Upper lobe of right lung (tissue), 1 donor: ENCODE measurements at regions not wholly inside any gene's neighbourhood (a gene's known extent, or its start where the extent isn't known, plus 50 kb on each side); places are given as distances from the start of the nearest gene placed in this dataset.

Experiments
- ATAC-seq: fragments of 200-7000 bp; cut with Tn5 transposase; one replicate; pipeline ENCODE4 v1.9.1; 2020; ENCODE audit warnings: mild to moderate bottlenecking, moderate library complexity
- DNase-seq: peaks from one replicate; pipeline ENCODE4 v3.0.0-alpha.2; 2020
- H3K27ac ChIP-seq: fragments of 200-600 bp; one replicate; pipeline ENCODE4 v1.8.0; 2022
- H3K27me3 ChIP-seq: fragments of 200-600 bp; one replicate; pipeline ENCODE4 v1.8.0; 2022; ENCODE audit warnings: mild to moderate bottlenecking
- H3K36me3 ChIP-seq: fragments of 200-600 bp; one replicate; pipeline ENCODE4 v1.8.0; 2022
- H3K4me1 ChIP-seq: fragments of 200-600 bp; one replicate; pipeline ENCODE4 v1.8.0; 2022
- H3K4me3 ChIP-seq: fragments of 200-600 bp; one replicate; pipeline ENCODE4 v1.8.0; 2022; ENCODE audit warnings: mild to moderate bottlenecking
- H3K9me3 ChIP-seq: fragments of 200-600 bp; one replicate; pipeline ENCODE4 v1.8.0; 2022
- intact Hi-C: fragments of 100-400 bp; cut with DNase I; formaldehyde crosslinking; loops from one replicate; pipeline ENCODE4 v1.11.0; 2022
- TF ChIP-seq, protein P1 (sequence below): fragments of 200-600 bp; IDR thresholded peaks from one replicate; pipeline ENCODE4 v1.8.0; 2022; ENCODE audit warnings: antibody characterized with exemption
- donor health status: DM: no; HTN: yes; CAD: no; lungs with severe emphysema.

DNA sequence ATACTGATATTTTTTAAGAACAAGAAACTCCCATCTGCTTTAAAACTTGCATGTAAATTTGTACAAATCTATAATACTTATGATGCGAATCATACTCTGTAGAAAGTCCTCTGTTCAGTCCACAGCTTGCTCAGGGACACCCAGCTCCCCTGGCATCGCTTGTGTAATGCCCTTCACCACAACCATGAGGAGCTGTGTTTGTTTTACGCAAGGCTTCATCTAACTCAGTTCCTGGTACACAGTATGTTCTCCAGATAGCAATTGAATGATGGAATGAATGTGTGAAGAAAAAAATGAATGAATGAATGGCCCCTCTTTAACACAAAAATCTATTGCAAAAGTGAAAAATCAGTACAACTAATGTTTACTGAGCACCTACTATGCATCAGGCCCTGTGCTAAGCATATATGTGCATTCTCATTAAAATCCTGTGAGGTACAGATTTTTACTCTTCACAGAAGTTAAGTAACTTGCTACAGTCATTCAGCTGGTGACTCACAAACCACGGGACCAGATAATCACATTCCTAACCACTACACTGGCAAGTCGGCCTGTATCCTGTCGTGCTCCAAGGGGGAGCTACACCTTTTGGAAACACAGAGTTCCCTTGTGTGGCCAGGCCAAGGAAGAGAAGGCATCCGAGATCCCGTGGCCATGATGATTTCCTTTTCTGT lies 58.7 kb upstream of the KDR start:
- ATAC-seq, result peak; percentile 66

DNA sequence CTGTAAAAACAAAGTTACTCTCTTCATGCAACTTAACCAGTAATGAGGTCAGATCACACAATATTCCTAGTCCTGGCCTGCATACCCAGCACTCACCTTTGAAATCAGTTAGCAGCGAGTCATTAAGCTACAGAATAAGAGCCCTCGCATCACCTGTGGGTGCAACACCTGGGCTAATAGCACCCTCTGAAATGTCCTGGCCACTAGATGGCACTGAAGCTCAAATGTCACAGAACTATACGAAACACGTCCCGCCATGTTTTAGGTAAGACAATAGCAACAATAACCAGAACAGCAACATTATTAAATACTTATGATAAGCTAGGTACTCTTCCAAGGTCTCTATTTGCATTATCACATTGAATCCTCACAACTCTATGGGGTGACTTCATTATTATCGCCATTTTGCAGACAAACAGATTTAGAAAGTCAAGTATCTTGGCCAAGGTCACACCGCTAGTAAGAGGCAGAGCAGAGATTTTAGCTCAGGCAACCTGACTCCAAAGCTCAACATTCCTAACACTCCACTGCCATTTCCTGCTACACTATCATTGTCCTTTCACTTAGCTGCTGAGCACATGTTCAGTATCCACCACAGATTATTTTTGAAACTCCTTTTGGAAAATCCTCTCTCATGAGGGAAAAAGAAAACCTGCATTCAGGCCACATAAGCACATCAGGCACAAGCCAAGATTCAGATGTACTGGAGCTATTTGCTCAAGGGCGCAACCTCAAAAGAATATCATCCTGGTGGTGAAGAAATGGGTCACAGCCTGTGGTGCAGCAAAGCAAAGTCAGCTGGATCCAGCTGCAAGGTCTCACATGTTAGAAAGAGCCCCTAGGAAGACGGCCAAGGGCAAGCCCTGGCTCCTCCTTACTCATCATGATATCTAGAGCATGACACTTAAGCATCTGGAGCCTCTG lies 59.5 kb upstream of the KDR start:
- Histone ChIP-seq H3K4me1 (no peaks in the 10 kb centered on the region), H3K4me3 (no peak overlapping the region), H3K27me3 (no peaks in the 10 kb centered on the region), H3K27ac (peak overlapping the region; percentile 33), H3K9me3 (no peaks in the 10 kb centered on the region), H3K36me3 (no peaks in the 10 kb centered on the region)
- ATAC-seq (peak; percentile 71), DNase-seq (no peak)
- TF ChIP-seq, protein P1, sequence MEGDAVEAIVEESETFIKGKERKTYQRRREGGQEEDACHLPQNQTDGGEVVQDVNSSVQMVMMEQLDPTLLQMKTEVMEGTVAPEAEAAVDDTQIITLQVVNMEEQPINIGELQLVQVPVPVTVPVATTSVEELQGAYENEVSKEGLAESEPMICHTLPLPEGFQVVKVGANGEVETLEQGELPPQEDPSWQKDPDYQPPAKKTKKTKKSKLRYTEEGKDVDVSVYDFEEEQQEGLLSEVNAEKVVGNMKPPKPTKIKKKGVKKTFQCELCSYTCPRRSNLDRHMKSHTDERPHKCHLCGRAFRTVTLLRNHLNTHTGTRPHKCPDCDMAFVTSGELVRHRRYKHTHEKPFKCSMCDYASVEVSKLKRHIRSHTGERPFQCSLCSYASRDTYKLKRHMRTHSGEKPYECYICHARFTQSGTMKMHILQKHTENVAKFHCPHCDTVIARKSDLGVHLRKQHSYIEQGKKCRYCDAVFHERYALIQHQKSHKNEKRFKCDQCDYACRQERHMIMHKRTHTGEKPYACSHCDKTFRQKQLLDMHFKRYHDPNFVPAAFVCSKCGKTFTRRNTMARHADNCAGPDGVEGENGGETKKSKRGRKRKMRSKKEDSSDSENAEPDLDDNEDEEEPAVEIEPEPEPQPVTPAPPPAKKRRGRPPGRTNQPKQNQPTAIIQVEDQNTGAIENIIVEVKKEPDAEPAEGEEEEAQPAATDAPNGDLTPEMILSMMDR, result peak; percentile 37
- intact Hi-C loops, result no loop called here

More for the DNA sequence above, 58.7 kb upstream of the KDR start:
- intact Hi-C loops, result no loop called here
- no peaks in the 10 kb centered on the region for H3K27me3 ChIP-seq
- DNase-seq, result no peak
- peak overlapping the region; percentile 33 for H3K27ac ChIP-seq
- H3K4me1 ChIP-seq, result no peaks in the 10 kb centered on the region
- H3K9me3 ChIP-seq, result no peaks in the 10 kb centered on the region
- no peaks in the 10 kb centered on the region for H3K36me3 ChIP-seq
- TF ChIP-seq, protein P1, result no peak
- no peak overlapping the region for H3K4me3 ChIP-seq

DNA sequence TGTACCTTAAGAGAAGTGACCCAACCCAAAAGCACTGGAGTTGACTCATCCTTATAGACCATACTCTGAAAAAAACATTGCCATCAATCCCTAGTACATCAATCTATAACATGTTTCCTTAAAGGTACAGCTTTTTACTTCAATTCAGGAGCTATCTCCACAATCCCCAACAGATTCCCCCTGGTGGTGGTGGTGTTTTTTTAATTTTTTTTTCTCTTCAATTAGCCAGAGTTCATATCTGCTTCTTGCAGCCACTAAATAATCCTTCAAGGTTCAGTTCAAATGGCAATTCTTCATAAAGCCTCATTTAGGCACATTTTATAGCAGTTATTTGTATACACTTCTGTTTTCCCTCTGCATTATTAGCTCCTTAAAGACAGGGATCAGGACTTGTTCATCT lies 60.7 kb upstream of the KDR start:
- TF ChIP-seq, protein P1, result no peak
- Histone ChIP-seq H3K4me3 (no peak overlapping the region), H3K36me3 (no peaks in the 10 kb centered on the region), H3K4me1 (no peaks in the 10 kb centered on the region), H3K27me3 (no peaks in the 10 kb centered on the region), H3K27ac (no peak overlapping the region), H3K9me3 (no peaks in the 10 kb centered on the region)
- ATAC-seq (no peak), DNase-seq (no peak)
- intact Hi-C loops, result no loop called here

DNA sequence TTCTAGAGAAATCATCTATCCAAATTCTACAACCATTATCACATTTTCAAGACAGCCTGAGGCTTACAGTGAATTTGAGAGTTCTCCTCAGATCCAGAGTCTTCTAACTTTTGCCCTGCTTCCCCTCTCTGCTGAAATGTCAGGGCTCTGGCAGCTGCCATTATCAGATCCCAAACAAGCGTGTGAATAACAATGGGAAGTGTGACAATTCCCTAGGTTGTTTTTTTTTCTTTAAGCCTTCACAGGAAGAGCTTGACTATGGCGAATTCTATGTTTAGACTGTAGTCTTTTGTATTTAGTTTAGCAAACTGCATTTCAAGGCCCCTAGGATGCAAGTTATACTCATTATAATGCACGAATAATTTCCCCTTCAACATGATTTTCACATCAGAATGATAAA lies 61.3 kb upstream of the KDR start:
- TF ChIP-seq, protein P1, result no peak
- no peaks in the 10 kb centered on the region for H3K9me3 ChIP-seq
- H3K4me3 ChIP-seq, result no peak overlapping the region
- H3K4me1 ChIP-seq, result no peaks in the 10 kb centered on the region
- no peak for DNase-seq
- H3K36me3 ChIP-seq, result no peaks in the 10 kb centered on the region
- ATAC-seq, result no peak
- intact Hi-C loops, result no loop called here
- no peaks in the 10 kb centered on the region for H3K27me3 ChIP-seq
- no peak overlapping the region for H3K27ac ChIP-seq

DNA sequence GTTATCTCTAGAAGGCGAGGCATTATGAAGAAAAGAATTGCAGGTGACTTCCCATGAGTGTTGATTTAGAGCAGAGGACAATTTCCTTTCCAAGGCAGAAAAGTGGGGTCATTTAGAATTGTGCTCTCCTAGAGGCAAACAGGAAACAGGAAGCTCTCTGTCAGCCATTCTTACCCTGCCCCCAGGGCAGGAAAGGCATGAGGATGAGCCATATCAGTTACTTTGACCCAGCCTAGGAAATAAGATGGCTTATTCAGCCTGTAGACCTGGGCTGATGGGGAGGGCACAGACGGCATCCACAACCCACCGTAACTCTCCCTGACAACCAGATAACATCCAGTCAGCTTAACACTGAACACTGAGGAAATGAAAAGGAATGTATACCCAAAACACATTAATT lies 88.8 kb upstream of the KDR start:
- TF ChIP-seq, protein P1, result no peak
- Histone ChIP-seq H3K9me3 (no peaks in the 10 kb centered on the region), H3K36me3 (no peaks in the 10 kb centered on the region), H3K27me3 (no peaks in the 10 kb centered on the region), H3K27ac (no peak overlapping the region), H3K4me3 (no peak overlapping the region), H3K4me1 (no peaks in the 10 kb centered on the region)
- ATAC-seq, result peak; percentile 46
- DNase-seq, result no peak
- intact Hi-C loops, result no loop called here
